Right atrium auricular region (tissue), 2 donors: ENCODE measurements at regions not wholly inside any gene's neighbourhood (a gene's known extent, or its start where the extent isn't known, plus 50 kb on each side); places are given as distances from the start of the nearest gene placed in this dataset.

ENCODE experiments used
- DNase-seq: peaks from one replicate; pipeline ENCODE4 v3.0.0-alpha.2; 2019; ENCODE audit warnings: low spot score
- H3K27ac ChIP-seq, 2 donors: fragments of 200-600 bp; sonication (generic); 1 replicate in 1 of 2; 2 replicates in 1 of 2; pipeline ENCODE4 v1.5.1; 2016 to 2019
- H3K27me3 ChIP-seq, 2 donors: fragments of 200-600 bp; sonication (generic); one replicate each; pipeline versions ENCODE4 v1.5.1 to v1.6.0; 2017 to 2019
- H3K36me3 ChIP-seq: fragments of 200-600 bp; sonication (generic); one replicate; pipeline ENCODE4 v1.5.1; 2016
- H3K4me1 ChIP-seq, 2 donors: fragments of 200-600 bp; sonication (generic); one replicate each; pipeline versions ENCODE4 v1.5.1 to v1.6.0; 2017 to 2019
- H3K4me3 ChIP-seq, 2 donors: fragments of 200-600 bp; sonication (generic); 1 replicate in 1 of 2; 2 replicates in 1 of 2; pipeline ENCODE4 v1.5.1; 2017 to 2019; ENCODE audit warnings: mild to moderate bottlenecking in 1 of 2, moderate library complexity in 1 of 2
- H3K9me3 ChIP-seq, 2 donors: fragments of 200-600 bp; sonication (generic); one replicate each; pipeline ENCODE4 v1.5.1; 2019
- TF ChIP-seq, protein P1 (sequence below), 2 donors: fragments of 200-600 bp; sonication (generic); IDR thresholded peaks; one replicate each; pipeline ENCODE4 v1.5.1; 2019; ENCODE audit warnings: antibody characterized with exemption in 2 of 2

DNA sequence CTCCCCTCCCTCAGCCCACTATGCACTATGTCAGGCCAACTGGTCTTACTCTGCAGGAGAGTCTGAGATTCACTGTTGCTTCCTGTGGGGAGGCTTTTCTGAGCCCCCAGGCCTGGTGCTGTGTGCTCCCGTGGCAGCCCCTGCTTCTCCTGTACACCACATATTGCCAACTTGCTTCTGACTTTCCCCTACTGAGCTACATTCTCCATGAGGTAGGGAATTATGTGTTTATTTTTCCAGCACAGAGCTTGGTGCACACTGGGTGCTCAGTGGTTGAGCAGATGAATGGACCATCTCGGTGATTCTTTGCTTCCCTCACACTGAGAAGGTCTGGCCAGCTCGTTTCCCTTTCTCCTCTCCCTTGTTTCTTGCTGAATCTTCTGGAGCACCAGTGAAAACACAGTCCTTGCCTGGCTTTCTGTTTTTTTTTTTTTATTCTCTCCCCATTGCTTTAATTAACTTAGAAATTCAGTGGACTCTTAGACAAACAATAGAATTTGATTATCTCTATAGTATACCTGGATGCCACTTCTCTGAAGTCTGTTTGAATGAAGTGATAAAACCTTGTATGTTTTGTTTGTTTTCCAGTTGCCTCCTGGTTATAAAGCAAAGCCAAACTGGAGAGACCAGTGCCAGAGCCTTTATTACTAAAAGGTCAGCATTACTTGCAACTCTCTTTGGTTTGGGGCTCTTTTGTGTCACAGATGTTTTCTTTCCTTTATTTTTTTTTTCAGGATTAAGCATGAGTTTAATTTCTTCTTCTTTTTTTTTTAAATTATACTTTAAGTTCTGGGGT lies 50.3 kb upstream of the CNIH3 start:
- no peak for DNase-seq
- no peak overlapping the region for H3K4me3 ChIP-seq
- no peaks in the 10 kb centered on the region for H3K27me3 ChIP-seq
- no peaks in the 10 kb centered on the region for H3K4me1 ChIP-seq
- H3K9me3 ChIP-seq = no peaks in the 10 kb centered on the region
- TF ChIP-seq, protein P1, sequence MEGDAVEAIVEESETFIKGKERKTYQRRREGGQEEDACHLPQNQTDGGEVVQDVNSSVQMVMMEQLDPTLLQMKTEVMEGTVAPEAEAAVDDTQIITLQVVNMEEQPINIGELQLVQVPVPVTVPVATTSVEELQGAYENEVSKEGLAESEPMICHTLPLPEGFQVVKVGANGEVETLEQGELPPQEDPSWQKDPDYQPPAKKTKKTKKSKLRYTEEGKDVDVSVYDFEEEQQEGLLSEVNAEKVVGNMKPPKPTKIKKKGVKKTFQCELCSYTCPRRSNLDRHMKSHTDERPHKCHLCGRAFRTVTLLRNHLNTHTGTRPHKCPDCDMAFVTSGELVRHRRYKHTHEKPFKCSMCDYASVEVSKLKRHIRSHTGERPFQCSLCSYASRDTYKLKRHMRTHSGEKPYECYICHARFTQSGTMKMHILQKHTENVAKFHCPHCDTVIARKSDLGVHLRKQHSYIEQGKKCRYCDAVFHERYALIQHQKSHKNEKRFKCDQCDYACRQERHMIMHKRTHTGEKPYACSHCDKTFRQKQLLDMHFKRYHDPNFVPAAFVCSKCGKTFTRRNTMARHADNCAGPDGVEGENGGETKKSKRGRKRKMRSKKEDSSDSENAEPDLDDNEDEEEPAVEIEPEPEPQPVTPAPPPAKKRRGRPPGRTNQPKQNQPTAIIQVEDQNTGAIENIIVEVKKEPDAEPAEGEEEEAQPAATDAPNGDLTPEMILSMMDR (IDR thresholded peaks at IDR 0.05) = no peak
- H3K27ac ChIP-seq = no peak overlapping the region
- H3K36me3 ChIP-seq = no peaks in the 10 kb centered on the region
